PFSK-1 (cell line): ENCODE measurements at regions not wholly inside any gene's neighbourhood (a gene's known extent, or its start where the extent isn't known, plus 50 kb on each side); places are given as distances from the start of the nearest gene placed in this dataset.

Experiments used
- FOXP2 ChIP-seq: optimal IDR thresholded peaks from 2 replicates; pipeline ENCODE3; 2011; ENCODE audit warnings: borderline replicate concordance, control low read depth, inconsistent platforms; ENCODE audit not compliant: insufficient read depth; ENCODE audit errors: extremely low read length, extremely low read depth
- POLR2AphosphoS5 ChIP-seq: IDR thresholded peaks from 2 replicates; pipeline ENCODE4 v1.6.1; 2012; ENCODE audit warnings: low read depth, mild to moderate bottlenecking, control low read depth, low read length, moderate library complexity
- SIN3A ChIP-seq: IDR thresholded peaks from 2 replicates; pipeline ENCODE4 v1.6.1; 2012; ENCODE audit warnings: mild to moderate bottlenecking, low read length, moderate library complexity, borderline replicate concordance; ENCODE audit not compliant: insufficient read depth
- TAF1 ChIP-seq: IDR thresholded peaks from 2 replicates; pipeline ENCODE4 v1.6.1; 2012; ENCODE audit warnings: low read length, control low read depth, borderline replicate concordance; ENCODE audit not compliant: insufficient read depth
- TF ChIP-seq, protein P1 (sequence below), 2 experiments: IDR thresholded peaks; 2 replicates each; pipeline versions ENCODE4 v1.6.1 to v1.8.0; 2011 to 2012; ENCODE audit warnings: low read depth in 2 of 2, low read length in 2 of 2, control low read depth in 1 of 2, inconsistent platforms in 1 of 2, mild to moderate bottlenecking in 1 of 2, moderate library complexity in 1 of 2; ENCODE audit not compliant: insufficient read depth in 1 of 2

DNA sequence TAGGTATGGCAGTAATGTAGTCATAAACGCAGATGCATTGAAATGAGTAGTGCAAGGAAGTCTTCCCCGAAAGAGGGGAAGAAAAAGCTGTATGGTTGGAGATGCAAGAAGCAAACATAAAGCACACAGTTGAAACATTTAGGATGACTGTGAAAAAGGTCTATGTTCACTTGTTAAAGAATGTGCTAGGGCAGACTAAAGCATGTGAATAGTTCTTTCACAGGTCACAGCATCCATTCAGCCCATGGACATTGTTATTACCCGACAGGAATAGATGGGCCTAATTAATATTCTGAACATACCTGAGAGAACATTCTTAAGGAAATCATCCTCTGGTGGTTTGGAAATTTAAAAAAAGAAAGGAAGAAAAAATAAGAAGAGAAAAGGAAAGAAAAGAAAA, 595.2 kb downstream of the ZIC1 start:
- TF ChIP-seq, protein P1, sequence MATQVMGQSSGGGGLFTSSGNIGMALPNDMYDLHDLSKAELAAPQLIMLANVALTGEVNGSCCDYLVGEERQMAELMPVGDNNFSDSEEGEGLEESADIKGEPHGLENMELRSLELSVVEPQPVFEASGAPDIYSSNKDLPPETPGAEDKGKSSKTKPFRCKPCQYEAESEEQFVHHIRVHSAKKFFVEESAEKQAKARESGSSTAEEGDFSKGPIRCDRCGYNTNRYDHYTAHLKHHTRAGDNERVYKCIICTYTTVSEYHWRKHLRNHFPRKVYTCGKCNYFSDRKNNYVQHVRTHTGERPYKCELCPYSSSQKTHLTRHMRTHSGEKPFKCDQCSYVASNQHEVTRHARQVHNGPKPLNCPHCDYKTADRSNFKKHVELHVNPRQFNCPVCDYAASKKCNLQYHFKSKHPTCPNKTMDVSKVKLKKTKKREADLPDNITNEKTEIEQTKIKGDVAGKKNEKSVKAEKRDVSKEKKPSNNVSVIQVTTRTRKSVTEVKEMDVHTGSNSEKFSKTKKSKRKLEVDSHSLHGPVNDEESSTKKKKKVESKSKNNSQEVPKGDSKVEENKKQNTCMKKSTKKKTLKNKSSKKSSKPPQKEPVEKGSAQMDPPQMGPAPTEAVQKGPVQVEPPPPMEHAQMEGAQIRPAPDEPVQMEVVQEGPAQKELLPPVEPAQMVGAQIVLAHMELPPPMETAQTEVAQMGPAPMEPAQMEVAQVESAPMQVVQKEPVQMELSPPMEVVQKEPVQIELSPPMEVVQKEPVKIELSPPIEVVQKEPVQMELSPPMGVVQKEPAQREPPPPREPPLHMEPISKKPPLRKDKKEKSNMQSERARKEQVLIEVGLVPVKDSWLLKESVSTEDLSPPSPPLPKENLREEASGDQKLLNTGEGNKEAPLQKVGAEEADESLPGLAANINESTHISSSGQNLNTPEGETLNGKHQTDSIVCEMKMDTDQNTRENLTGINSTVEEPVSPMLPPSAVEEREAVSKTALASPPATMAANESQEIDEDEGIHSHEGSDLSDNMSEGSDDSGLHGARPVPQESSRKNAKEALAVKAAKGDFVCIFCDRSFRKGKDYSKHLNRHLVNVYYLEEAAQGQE (IDR thresholded peaks at IDR 0.05; ENCODE audit: insufficient read depth in 1 of 2, low read depth in 2 of 2, low read length in 2 of 2): no peak
- TF ChIP-seq POLR2AphosphoS5 (no peak), TAF1 (no peak), SIN3A (no peak), FOXP2 (no peak)
